Eye (tissue), 1 donor: ENCODE measurements at regions not wholly inside any gene's neighbourhood (a gene's known extent, or its start where the extent isn't known, plus 50 kb on each side); places are given as distances from the start of the nearest gene placed in this dataset.
A peak's percentile ranks its signal among the peaks of the same experiment; 100 is the strongest.
"Not testable (repeated sequence)": the region's sequence is repeated elsewhere in the genome, so short reads cannot be mapped to it uniquely, and the experiment has no call there.

ENCODE experiments used
- DNase-seq: peaks from one replicate; pipeline ENCODE4 v3.0.0-alpha.2; 2015

DNA sequence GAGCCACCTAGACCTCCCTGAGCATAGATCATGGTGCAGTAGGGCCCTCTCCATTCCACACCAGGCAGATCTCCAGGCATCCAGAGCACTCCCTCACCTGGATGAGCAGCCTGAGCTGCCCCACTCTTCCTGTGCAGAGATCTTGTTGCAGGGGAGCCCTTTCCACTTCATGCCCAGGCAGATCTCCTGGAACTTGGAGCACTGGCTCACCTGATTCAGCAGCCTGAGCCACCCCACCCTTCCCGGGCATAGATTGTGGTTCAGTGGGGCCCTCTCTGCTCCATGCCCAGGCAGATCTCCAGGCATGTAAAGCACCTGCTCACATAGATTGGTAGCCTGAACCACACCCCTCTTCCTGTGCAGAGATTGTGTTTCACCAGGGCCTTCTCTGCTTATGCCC lies 78.0 kb downstream of the SEC16B start:
- no peak for DNase-seq

DNA sequence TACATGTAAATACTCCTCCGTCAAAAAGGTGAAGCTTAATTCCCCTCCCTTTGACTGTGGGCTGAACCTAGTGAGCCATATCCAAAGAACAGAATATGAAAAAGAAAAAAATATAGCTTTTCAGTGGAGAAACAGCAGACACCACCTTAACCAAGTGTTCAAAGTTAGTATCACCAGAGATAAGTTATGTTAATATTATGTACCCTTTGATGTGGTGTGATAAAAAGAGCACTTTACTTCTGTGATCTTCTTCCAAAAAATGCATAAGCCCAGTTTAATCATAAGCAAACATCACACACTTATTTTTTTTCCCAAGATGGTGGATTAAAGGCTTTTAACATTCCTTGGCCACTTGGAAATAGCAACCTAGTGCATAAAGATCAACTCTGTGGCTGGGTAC lies 79.4 kb downstream of the SEC16B start:
- DNase-seq, result no peak

DNA sequence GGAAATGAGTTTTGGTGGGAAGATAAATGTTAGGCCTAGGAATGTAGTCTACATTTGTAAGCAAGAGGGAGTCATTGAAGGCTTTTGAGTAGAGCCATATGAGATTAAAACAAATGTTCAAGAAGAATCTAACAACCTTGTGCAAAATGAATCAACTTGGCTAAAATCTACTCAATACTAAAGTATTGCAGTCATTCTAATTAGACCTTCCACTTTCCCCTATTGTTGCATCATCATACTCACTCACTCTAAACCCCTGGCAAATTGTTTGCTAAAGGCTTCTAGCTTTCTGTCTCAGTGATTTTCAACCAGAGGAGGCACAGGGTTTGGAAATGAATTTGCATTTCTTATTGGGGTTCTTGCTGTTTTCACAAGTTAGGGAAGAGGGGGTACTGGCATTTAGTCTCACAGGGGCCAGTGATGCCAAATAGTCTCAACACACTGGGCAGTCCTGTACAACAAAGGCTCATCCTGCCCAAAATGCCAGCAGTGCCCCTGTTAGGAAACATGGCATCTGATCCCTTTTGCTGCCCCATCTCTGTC lies 85.3 kb downstream of the SEC16B start:
- no peak for DNase-seq

DNA sequence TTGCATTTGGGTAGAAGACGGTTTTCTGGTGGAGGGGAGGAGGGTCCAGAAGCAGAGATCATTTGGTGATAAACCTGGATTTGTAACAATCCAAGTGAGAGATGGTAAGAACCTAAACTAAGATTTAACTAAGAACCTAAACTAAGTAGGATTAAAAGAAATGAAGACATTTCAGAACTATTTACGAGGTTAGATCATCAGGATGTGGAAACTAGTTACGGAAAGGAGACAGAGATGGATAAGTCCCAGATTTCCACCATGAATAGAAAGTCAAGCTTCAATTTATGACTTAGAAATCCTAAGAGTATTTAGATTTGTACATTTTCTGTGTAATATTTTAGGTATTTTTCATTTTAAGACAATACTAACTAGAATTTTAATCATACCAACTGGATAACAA lies 86.3 kb downstream of the SEC16B start:
- no peak for DNase-seq

DNA sequence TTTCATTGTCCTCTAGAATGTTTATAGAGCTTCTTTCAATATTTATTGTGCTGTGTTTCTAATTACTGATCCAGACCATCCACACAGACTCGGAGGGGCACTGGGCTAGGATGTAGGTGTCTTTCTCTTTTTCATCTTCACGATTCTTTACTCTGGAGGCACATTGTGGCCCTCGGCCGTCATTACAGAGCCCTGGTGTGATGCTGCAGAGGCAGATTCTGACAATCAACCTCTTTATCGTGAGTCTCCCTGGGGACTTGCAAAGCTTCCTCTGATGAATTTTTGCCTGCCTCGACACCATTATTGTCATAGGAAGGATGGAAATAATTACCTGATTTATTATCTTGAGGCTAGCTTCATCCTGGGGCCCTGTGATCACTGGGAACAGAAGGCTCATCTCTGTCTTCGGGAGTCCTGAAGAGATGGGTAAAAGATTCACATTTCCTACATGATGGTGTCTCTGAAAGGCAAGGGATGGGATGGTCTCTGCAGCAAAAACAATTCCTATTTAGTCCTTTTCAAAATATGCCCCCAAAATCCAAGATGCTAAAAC lies 89.4 kb downstream of the SEC16B start:
- DNase-seq, result peak; percentile 21

DNA sequence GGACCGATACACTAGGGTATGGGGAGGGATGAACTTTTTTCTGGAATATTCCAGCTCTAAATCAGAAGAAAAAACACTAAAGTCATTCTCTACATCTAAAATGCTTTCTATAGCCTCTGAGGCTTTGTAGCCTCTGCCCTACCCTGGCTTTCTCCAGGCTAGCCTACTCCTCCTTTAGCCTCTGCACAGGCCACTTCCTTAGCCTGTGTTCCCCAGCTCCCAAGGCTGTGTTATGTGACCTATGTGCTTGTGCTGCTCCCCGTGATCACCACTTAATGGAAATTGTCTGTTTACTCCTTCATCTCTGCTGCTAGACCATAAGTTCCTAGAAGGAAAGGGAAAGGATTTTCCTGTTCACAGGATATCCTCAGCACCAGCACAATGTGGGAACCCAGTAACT lies 92.8 kb downstream of the SEC16B start:
- DNase-seq, result no peak

DNA sequence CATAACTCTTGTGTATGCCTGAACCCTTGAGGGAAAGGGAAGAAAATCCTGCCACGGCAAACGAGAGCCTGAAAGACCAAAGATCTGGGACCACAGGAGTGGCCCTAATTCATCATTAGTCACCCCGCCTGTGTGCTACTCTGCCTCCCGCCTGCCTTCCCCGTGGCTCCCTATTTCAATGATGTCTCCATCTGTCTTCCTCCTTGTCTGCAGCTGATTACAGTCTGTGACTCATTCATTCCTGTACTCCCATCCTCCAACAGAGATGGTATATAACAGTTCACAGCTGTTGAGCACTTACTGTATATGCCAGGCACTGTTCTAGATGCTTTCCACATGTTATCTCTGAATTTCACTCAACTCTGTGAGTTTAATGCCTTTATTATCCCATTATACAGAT lies 96.6 kb downstream of the SEC16B start:
- DNase-seq, result peak; percentile 33

DNA sequence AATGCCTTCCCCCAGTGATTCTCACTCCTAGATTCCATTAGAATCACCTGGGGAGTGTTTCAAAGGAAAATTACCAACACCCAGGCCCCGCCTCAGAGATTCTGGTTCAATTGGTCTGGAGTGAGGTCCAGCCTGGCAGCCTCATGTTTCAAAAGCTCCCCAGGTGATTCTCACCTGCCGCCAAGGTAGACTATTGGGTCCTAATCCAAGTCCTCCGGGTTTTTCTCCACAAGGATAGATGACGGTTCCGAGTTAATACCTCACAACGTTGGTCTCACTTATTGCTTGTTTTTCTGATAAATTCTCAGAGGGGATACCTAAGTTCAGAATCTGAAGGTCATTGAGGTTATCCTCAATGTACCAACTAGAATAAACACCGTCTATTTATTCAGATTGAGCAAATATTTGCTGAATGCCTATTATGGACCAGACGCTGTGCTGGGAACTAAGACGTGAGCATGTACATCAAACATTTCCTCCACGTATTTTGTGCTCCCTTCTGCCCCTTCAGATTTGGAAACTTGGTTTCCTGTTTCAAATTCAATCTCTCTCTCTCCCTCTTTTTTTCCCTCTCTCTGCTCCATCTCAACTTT lies 97.5 kb downstream of the SEC16B start:
- DNase-seq, result no peak

DNA sequence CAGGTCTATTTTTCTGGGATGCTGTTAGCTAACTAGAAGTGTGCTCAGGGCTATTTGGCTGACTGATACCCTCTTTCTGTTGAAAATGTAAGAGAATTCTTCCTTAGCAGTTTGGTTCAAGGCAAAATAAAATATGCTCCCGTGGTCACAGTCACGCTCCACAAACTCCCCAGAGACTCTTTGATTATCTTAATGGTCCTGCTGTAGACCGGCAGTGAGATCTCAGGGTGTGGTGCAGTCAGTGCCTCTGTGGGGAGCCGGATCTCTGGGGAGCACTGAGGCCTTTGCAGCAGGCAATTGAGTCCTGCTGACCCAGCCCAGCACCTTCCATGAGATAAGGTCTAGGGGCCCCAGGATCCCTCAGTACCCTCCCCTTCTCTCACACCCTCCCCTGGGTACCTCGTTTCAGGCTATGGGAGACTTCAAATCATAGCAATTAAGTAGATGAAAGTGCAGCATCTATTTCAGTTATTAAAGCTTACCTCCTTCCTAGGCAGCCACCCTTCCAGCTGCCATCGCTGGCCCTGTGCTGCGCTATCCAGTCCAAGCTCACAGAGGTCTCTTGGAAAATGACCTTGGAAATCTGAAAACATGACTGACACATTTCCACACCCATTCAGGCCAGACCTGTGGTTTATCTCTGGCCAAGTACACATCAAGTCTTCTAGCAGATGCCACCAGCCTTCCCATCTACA lies 98.1 kb downstream of the SEC16B start:
- DNase-seq, result no peak

DNA sequence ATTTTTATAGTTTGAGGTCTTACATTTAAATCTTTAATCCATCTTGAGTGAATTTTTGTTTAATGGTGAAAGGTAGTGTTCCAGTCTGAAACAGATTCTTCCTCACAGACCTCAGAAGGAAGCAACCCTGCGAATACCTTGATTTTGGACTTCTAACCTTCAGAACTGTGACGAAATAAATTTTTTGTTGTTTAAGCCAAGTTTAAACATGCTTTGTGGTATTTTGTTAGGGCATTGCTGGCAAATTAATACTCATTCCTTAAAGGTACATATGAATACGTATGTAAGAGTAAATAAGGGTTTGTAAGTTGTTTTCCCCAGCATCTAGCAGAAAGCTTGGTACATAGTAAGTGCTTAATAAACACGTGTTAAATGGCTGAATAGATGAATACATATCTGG lies 100.3 kb downstream of the SEC16B start:
- no peak for DNase-seq

DNA sequence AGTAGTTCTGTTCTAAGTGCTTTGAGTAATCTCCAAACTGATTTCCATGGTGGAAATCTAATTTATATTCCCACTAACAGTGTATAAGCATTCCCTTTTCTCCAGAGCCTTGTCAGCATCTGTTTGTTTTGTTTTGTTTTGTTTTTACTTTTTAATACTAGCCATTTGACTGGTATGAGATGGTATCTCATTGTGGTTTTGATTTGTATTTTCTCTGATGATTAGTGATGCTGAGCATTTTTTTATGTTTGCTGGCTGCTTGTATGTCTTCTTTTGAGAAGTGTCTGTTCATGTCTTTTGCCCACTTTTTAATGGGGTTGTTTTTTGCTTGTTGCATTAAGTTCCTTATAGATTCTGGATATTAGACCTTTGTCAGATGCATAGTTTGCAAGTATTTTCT lies 100.8 kb downstream of the SEC16B start:
- not testable (repeated sequence) for DNase-seq

DNA sequence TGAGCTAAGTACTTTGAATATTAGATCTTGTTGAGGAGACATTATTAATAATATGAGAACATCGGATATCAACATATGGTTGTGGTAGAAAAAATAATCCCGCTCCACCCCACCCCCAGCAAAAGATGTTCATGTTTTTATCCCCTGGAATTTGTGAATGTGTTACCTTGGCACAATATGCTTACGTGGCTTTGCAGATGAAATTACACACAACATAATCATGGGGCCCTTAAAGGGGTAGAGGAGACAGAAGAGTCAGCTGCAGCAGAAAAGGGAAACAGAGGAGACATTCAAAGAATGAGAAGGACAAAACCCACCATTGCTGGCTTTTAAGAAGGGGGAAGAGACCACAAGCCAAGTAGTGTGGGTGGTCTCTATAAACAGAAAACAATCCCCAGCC lies 104.1 kb downstream of the SEC16B start:
- no peak for DNase-seq

DNA sequence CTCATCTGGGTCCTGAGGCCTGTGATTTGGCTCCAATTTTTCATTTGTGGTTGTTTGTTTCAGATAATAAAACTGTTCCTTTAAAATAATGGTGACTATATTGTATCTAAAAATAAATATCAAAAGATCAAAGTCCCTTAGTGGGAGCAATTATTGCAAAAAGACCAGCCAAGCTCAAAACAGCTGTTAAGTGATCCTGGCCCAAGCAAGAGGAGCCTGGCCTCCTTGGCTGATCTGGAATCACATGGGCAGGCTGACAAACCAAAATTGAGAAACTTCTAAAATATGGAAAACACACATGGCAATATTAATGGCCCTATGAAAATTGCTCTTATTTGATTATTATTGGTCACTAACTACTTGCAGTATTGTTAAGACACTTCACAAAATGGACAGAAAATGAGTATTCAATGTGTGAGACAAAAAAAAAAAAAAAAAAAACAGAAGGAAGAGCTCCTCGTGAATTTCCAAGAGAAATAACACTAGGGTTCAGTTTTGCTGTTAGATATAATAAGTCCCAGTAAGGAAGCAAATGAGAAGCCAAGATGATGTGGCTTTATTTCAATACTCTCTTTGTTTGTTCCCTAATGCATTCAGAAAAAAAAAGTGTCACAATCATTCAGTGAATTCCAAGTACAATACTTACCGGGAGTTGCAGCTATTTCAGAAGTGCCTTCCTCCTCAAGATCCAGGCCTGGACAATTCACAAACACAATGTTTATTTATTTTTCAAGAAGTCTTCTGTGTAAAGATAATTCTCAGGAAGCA lies 105.1 kb downstream of the SEC16B start:
- DNase-seq, result no peak

DNA sequence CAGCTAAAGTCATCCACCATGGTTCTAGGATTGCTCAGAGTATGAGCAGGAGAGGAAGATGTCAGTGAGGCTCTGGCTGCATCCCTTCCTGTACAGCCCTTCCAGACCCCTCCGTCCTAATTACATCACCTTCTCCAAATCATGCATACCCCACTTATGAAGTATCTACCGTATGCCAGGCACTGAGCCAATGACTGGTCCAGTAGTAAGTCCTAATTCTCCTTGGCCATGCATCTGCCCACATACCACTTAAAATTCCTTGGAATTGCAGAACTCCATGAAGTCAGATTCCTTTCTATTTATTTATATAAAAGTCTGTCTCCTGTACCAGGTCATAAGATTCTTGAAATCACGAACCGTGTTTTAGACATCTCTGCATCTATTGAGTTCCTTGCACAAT lies 106.1 kb downstream of the SEC16B start:
- no peak for DNase-seq

DNA sequence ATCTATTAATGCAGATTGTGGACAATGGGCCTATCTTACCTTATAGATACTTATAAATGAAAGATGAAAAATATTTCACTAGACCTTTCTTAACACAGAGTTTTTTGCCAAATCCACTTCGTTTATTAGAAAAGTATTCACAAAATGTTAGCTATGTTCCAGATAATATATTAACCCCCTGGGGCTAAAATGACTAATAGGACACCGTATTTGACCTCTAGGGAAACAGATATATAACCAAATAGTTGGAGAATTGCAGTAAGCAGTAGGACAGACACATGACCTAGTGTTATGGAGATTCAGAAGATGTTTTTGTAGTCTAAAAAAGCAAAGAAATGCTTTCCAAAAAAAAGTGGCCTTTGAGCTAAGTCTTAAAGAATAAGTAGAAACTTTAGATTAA lies 106.9 kb downstream of the SEC16B start:
- DNase-seq, result no peak

DNA sequence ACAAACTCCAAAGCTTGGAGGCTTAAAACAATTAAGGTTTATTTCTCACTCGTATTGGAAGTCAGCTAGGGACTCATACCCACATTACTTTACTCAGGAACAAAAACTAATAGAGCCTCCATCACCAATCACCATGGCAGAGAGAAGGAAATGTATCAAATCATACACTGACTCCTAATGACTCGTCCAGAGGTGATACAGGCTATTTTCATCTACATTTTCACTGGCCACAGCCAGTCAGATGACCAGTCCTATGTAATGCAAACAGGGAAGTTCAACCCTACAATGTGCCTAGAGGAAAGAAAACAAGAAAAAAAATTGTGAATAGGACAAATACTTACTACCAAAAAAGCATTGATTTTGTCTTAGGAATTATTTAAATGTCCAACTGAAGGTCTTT lies 110.3 kb downstream of the SEC16B start:
- no peak for DNase-seq

DNA sequence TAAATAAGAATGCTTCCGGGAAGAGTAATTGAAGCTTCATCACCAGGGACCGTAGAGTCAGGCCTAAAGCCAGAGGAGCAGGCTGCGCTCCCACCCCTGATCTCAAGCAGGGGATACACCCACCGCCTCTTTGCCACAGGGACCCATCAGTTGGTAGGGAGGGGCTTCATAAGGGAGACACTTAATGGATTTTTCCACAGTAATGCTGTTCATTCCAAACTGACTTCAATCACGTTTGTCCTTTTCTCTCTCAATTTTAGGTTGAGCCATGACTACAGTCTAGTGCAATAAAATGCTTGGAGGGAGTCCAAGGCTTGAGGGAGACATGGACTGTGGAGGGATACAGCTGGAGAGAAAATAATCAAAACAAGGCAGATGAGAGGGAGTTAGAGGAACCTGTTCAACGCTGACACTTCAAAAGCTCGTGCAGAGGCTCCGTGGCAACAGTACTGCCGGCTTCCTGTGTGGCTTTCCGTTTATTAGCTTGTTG lies 111.5 kb downstream of the SEC16B start:
- no peak for DNase-seq

DNA sequence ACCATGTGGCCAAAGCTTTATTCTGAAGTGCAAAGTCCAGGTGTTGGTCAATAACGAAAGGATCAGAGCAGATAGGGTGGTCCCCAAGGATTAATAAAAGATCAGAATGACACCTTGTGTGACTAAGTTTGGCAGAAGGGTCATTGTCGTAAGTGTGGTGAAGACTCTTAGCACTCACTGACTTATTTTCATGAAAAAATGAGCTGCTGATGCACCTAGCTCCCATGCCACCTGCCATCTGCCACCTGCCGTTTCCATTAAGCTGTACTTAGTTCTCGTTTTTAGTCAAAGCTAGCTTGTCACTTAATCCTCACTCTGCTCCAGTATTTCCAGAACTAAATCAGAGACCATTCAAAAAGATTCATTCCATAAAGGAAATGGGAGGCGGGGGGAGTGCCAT lies 112.6 kb downstream of the SEC16B start:
- no peak for DNase-seq

DNA sequence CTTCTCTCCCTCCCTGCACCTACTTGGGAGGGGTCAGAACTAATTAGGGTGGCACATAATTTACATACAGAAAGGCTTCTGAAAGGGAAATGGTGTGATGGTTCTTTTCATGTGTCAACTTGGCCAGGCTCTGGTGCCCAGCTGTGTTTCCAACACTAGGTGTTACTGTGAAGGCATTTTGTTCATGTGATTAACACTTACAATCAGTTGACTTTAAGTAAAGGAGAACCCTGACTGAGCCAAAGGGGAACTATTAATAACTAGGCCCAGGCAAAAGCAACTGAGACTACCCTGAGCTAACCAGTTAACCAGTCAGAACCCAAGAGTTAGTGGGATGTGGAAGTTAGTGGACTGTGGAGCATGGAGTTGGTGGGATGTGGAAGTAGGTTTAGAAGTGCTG lies 114.9 kb downstream of the SEC16B start:
- DNase-seq, result no peak

DNA sequence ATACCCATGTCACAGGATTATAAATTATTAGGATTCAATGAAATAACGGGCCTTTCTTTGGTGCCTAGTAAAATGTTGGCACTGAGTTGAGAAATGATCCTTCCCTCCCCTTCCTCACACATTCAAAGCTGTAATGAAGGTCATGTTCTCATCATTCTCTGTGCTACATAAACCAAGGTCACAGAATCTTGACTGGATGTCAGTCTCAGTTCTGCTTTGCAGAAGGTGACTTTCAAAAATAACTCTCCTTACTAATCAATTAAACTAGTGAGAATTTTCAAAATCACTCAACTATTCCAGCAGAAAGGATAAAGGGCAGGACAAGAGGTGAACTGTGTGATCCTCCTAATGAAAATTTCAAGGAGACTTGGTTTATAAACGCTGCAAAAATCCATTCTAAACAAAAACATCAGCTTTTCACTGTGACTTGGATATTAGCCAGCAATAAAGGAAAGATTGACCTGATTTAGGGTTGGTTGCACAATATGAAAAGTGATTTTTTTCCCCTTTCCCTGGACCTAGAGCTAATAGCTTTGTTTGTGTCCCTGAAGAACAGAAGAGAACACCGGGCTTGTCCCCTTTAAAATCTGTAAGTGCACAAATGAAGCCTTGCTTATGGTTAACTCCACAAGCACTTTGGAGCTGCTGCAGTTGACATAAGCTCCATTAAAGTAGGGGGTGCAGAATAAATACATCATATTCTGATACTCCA lies 120.1 kb downstream of the SEC16B start:
- peak; percentile 71 for DNase-seq

DNA sequence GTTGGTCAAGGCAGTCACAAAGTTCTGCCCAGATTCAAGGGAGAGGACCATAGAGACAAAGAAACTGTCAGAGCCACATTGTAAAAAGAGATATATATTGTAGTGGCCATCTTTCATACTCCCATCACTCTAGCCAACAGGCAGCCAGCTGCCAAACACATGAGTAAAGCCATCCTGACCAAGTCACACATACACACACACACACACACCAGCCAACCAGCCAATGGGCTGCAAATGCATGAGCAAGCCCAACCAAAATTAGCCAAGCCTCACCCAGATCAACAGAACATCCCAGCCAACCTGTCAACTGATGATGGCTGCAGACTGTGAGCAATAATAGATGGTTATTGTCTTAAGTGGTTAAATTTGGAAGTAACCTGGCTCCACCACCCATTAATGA lies 120.7 kb downstream of the SEC16B start:
- no peak for DNase-seq

DNA sequence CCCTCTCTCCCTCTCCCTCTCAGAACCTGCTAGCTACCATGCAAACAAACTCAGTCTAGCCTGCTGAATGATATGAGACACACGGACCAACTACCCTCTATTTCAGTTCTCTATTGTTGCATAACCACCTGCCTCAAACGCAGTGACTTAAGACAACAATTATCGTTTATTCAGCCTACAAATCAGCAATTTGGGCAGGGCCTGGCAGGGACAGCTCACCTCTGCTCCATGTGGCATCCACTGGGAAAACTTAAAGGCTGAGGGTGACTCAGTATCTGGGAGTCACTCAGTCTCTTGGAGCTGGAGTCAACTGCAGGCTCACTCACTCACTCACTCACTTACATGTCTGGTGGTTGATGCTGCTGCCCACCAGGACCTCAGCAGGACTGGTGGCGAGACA lies 121.3 kb downstream of the SEC16B start:
- DNase-seq, result no peak

DNA sequence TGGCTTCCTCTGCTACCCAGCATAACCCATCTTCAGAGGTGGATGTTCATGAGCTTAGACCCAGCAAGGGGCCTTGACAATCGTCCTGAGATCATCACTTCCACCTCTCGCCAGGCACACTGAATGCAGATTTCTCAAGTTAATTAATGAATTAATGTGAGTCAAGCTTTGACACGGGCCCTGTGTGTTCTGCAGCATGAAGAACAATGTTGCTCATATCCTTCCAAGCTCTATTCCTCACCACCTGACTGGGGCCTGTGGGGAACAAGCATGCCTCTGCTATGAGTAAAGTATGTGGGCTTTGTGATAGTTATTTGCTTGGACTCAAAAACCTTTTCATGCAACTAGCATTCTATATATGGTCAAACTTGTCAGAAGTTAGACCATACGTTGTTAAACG lies 122.0 kb downstream of the SEC16B start:
- DNase-seq, result no peak
